ENCODE measurements at regions not wholly inside any gene's neighbourhood (a gene's known extent, or its start where the extent isn't known, plus 50 kb on each side); places are given as distances from the start of the nearest gene placed in this dataset.
"Not testable (repeated sequence)": the region's sequence is repeated elsewhere in the genome, so short reads cannot be mapped to it uniquely, and the experiment has no call there.

DNA sequence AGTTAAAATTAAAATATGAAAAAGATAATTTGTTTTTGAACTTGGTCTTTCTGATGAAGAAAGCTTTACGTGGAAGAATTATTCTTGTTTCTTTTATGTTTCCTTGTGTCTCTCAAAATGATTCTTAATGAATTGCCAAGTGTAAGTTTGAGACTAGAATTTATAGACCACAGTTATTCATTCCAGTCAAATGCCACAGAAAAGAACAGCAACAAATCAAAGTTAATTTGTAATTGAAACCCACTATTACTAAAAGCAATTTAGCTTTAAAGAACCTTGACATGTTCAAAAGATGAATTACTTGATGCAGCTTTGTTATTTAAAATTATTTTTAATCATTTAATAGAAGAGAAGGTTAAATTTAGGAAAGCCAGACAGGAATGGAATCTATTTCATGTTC is 1277.7 kb upstream of the NUDT12 start:
- no peak for DNase-seq (ENCODE audit: low spot score)
- no peak for TF ChIP-seq CTCF (IDR thresholded peaks at IDR 0.05; ENCODE audit: extremely low read depth, missing control alignments)

- not testable (repeated sequence) for DNase-seq (ENCODE audit: low spot score)
Measured at GRCh38 chr5:104831515-104831914, 1268.9 kb upstream of the NUDT12 start.

- no peak for DNase-seq (ENCODE audit: low spot score)
- TF ChIP-seq CTCF (IDR thresholded peaks at IDR 0.05; ENCODE audit: extremely low read depth, missing control alignments): no peak
Measured at GRCh38 chr5:104821606-104822005, 1259.0 kb upstream of the NUDT12 start.

DNA sequence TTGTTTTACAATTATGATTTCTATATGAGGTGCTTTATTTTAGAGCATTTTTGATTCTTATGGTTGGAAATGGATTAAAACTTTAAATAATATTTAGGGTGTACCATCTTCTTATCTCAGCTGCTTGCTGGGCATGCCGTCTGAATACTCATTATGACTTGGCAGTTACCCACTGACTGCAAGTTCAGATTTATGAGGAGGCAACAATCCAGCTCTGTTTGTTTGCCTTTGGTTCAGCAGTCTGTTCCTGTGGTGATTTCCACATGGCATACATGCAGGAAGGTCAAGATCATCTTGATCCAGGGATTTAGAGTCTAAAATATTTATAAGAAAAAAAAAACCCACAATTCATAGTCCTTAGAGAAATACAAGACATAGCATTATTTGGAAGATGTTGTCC is 1254.5 kb upstream of the NUDT12 start:
- DNase-seq (ENCODE audit: low spot score): no peak
- TF ChIP-seq CTCF (IDR thresholded peaks at IDR 0.05; ENCODE audit: extremely low read depth, missing control alignments): no peak

DNA sequence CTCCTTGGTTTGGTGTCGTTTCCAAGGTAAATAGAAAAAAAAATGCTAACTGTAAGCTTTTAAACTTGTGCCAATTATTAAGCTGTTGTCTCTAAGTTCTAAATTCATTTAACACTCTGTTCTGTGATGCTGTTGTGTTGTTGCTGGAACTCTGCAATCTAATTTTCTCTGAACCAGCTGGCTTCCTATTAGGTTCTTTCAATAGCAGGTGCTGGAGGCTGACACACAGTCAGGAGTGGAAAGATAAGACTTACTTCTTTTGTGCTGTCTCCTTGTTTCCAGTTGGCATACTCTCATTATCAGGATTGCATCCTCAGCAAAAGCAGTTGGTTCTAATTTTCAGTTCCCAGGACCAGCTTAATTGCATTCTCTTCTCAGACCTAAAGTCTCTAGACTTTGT is 1252.6 kb upstream of the NUDT12 start:
- DNase-seq (ENCODE audit: low spot score): no peak

DNA sequence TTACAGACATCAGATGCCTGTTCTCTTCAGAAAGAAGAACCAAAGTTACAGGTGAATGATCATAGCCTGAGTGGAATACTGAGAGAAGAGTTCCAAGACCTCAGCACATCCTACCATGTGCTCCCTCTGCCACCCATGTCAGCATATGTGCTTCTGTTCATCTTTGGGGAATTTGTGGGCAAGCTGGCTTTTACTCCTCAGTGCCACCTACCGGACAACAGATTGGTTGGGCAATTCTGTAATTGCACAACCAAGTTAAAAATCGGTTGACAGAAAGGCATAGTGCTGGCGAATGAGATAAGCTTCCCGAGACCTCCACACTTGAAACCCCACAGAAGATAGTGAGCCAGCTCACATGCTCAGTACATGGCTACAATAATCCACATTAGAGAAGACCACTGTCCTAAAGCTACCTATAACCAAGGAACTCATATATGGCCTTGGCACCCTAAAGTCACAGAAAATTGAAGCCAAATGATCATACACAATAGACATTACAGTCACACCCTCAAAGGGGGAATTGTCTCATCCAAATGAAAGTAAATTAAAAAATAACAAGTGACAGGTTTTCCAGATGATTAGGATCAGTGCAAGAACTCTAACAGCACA is 1238.0 kb upstream of the NUDT12 start:
- peak; percentile 40 for TF ChIP-seq CTCF (IDR thresholded peaks at IDR 0.05; ENCODE audit: extremely low read depth, missing control alignments)
- DNase-seq (ENCODE audit: low spot score): no peak

More for the DNA sequence above, 1252.6 kb upstream of the NUDT12 start:
- TF ChIP-seq CTCF (IDR thresholded peaks at IDR 0.05; ENCODE audit: extremely low read depth, missing control alignments): no peak

- TF ChIP-seq CTCF (IDR thresholded peaks at IDR 0.05; ENCODE audit: extremely low read depth, missing control alignments): no peak
Measured at GRCh38 chr5:104793755-104794080, 1231.1 kb upstream of the NUDT12 start.

DNA sequence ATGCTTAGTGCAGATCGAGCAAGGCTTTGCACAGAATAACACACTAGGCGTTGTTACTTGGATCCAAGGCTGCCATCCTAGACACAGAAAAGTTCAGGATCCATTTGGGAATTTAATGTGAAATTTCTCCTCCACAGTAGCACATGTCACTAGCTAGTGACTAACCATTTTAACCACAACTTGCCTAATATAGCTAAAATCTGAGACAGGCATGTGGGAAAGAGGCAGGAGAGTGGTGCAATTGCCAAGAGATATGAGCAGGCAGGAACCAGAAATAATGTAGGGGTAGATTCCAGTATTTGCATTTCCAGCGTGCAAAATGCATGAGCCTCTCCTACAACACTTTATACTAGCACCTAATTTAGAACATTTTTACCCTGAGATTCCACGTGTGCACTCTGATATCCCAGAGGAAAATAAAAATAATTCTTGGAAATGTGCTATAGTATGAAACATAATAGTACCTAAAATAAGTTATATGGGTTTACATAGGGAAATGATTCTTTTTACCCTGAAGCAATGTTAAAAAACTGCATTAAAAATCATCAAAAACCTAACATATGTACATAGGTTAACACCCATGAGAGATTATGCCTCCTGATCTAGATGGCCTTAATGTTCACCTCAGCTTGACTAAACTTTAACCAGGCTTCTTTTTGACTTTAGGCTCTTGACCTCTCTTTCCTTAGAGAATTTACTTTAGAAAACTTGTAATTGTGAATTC is 1230.6 kb upstream of the NUDT12 start:
- DNase-seq (ENCODE audit: low spot score): no peak

More at GRCh38 chr5:104793755-104794080, 1231.1 kb upstream of the NUDT12 start:
- DNase-seq (ENCODE audit: low spot score): no peak

More for the DNA sequence above, 1230.6 kb upstream of the NUDT12 start:
- no peak for TF ChIP-seq CTCF (IDR thresholded peaks at IDR 0.05; ENCODE audit: extremely low read depth, missing control alignments)
